Skeletal muscle cell (primary cell): ENCODE measurements at regions not wholly inside any gene's neighbourhood (a gene's known extent, or its start where the extent isn't known, plus 50 kb on each side); places are given as distances from the start of the nearest gene placed in this dataset.
A peak's percentile ranks its signal among the peaks of the same experiment; 100 is the strongest.
"Not testable (repeated sequence)": the region's sequence is repeated elsewhere in the genome, so short reads cannot be mapped to it uniquely, and the experiment has no call there.

ENCODE experiments used
- DNase-seq: peaks from one replicate; pipeline ENCODE4 v3.0.0-alpha.2; 2010; ENCODE audit warnings: low read depth
- H3K4me3 ChIP-seq: 2 replicates; pipeline ENCODE4 v1.5.1; 2011; ENCODE audit warnings: low read depth, mild to moderate bottlenecking, control low read depth, low read length, moderate library complexity

DNA sequence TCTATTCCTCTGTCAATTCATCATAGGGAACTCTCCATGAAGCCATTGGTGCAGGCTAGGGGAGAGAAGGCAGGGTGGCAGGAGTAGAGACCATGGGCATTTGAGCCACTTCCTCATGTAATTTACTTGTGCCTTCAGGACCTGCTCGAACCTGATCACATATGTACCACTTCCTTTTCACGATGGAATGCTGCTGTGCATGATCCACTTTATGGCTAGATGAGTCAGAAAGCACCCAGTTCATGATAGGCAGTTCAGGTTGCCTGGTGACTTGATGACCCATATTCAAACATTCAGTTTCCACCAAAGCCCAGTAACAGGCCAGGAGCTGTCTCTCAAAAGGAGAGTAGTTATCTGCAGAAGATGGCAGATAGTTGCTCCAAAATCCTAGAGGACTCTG lies 166.0 kb downstream of the EVA1A start:
- H3K4me3 ChIP-seq, DNase-seq: not testable (repeated sequence)

DNA sequence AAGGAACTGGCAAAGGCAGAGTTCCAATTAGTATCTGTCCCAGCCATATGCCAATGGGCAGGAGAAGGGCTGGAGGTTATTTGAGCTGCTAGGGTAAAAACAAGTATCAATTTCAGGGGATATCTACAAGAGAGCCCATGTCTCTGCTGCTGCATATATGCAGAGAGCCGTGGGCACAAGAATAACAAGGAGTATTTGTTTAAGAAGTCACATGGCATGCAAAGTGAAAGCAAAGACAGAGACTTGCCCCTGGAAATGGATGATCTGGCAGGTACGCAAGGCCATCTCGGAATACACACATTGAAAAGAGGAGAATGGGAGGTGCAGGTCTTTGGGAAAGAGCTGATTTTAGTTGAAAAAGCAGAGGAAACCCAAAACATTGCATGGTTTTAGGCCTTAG lies 170.6 kb downstream of the EVA1A start:
- DNase-seq: no peak
- no peak overlapping the region for H3K4me3 ChIP-seq

DNA sequence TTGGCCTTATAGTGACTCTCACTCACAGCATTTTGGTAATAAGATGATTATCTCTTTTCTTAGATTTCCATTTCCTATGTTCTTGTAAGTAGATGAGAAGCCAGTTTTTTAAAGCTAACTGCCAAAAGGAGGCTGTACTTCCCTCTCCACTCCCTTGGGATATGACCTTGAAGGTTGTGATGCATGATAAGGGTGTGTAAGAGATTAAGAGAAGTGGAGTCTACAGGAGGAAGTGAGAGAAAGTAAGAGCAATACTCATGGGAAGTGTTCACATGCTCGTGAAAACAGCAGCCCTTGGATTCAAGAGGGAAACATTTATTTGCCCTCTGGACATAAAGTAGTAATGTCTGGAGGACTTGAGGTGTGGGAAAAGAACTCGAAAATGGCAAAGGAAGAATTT lies 171.5 kb downstream of the EVA1A start:
- DNase-seq: no peak
- H3K4me3 ChIP-seq: no peak overlapping the region

DNA sequence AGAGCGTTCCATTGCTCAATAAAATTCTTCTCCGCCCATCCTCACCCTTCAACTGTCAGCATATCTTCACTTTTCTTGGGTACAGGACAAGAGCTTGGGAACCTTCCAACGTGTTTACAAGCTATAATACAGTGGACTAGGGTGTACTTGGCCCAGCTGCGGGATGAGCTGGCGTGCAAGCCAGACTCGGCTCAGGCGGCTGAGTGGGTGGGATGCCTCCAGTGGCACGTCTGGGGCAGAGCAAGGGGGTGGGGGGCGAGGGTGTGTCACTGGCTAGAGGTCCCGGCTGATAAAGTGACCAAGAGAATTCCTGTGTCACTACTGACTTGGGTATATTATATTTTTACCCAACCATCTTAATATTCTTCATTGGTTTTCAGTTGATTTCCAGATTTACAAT lies 179.7 kb downstream of the EVA1A start:
- no peak for DNase-seq
- no peak overlapping the region for H3K4me3 ChIP-seq

DNA sequence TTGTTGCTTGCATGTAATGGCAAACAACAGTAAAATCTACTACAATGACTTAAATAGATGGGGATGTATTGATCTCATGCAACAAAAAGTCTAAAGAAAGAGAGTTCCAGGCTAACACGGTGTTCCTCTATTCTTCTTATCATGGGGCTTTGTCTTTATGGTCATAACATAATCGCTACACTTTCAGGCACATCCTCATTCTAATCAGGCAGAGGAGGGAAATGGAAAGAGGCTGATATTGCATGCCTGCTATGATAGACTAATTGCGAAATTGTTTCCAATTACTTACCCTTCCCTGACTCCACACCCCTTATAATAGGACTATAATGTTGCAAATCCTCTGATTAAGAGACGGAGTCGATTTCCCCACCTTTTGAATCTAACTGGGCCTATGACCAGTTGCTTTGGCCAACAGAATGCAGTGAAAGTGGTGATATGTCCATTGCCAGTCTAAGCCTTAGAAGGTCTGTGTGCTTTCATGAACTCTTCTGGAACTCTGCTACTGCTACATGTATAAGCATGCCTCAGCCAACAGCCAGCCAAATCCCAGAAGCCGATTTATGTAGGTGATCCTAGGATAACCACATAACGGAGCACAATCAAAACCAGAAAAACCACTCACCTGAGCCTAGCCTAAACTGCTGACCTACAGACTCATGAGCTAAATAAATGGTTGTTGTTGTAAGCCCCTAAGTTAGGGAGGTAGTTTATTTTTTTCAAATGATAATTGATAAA lies 180.3 kb upstream of the TACR1 start:
- DNase-seq: no peak
- H3K4me3 ChIP-seq: no peak overlapping the region

DNA sequence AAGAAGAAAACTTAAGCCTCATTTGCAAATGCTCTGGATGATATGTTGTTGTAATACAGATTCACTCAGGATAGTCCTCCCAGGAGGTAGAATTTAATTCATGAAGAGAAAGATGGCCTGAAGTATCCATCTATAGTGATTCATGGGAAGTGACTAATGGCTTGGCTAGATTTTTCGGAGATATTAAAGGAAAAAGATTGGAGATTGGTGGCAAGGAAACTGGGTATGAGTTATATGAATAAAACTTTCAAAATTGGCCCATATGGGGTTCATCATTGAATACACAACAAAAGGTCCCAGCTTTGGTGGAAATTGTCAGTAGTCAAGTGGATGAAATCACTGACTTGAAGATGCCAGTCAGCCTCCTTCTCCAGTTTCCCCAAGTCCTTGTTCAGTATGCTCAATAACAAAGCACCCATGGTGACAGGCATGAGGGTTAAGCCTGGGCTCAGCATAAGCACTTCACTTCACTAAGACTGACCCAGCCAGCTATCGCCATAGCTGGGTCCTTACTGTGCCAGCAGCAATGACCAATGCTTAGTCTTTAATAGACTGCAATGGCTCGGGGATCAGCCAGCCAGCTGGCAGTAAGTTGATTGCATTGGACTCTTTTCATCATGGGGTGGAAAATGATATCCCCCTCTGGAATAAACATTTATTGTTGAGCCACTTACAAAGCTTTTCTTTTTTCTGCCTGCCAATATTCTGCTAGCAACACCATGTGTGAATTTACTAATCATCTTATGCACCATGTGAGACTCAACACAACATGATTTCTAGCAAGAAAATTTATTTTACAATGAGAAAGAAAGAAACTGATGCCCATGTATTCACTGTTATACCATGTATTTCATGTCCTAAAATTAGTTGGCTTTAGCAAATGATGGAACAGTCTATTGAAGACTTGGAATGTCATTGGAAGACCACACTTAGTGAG lies 176.6 kb upstream of the TACR1 start:
- DNase-seq: no peak
- no peak overlapping the region for H3K4me3 ChIP-seq

DNA sequence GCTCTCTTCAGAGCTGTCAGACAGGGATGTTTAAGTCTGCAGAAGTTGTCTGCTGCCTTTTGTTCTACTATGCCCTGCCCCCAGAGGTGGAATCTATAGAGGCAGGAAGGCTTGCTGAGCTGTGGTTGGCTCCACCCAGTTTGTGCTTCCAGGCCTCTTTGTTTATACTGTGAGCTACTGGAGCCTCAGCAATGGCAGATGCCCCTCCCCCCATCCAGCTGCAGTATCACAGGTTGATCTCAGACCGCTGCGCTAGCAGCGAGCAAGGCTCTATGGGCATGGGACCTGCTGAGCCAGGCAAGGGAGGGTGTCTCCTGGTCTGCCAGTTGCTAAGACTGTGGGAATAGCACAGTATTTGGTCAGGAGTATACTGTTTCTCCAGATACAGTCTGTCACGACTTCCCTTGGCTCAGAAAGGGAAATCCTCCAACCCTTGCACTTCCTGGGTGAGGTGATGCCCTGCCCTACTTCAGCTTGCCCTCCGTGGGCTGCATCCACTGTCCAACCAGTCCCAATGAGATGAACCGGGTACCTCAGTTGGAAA lies 175.2 kb upstream of the TACR1 start:
- H3K4me3 ChIP-seq, DNase-seq: not testable (repeated sequence)

DNA sequence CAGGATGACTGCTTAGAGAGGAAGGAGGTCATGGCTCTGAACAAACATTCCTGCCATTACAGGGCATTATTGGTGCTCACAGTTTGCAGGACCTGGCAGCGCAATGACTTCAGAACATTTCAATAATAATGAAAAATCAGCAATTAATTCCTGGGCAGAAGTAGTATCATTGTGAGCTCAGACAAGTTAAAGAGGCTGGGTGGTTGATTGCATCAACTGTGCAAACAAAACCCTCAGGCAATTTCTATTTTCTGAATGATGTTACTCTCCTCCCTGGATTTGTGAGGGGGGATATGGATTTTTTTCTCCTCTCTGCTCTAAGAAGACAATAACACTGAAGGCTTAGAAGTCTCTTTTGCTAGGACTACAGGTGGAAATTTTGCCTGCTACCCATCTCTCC lies 168.1 kb upstream of the TACR1 start:
- no peak for DNase-seq
- no peak overlapping the region for H3K4me3 ChIP-seq

DNA sequence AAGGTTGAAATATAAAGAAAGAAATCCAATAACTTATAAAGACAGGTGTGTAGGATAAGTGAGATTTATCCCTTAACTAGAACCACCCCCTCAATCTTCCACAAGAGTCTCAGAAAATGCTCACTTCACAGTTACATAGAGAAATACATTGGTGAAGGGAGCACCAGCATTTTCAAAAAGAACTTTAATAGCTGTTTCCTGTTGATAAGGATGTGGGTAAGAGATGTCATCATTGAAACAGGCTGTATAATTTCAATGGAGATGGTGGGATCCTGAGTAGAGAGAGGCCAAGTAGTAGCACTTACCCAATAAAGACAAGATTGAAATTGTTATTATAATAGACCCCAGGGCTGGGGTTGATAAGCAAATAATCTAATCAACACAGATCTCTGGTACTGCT lies 162.2 kb upstream of the TACR1 start:
- DNase-seq: no peak
- no peak overlapping the region for H3K4me3 ChIP-seq

DNA sequence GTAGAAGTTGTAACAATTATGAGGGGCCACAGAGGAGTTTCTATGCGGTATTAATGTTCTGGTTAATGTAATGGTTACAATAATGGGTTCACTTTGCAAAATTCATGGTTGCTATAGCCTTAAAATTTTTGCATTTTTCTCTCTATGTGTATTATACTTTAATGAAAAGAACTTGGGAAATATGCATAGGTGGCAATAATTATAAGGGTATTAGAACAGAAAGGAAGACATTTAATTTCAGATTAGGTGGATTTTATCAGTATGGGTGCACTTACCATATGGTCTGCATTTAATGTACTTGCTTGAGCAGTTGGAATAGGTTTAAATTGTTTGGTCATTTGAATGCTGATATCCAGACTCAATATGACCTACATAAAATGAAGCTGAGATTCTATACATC lies 161.6 kb upstream of the TACR1 start:
- no peak for DNase-seq
- no peak overlapping the region for H3K4me3 ChIP-seq

DNA sequence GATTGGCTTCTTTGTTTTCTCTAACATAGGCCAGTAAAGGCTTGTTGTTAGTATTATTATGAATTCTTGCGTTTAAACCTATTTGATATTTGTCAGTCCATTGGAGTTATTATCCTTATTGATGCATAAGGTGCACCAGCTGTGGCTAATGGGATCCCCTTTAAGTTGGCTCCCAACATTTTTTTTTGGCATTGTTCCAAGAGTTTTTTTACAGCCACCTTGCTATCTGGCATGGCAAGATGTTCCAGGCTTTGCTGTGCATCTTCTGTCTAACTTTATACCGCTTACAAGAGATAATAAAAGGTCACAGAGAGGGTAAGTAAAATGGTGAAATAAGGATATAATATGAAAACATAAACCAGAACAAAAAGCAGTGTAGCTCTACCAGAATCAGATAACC lies 157.5 kb upstream of the TACR1 start:
- H3K4me3 ChIP-seq: no peak overlapping the region
- DNase-seq: no peak

DNA sequence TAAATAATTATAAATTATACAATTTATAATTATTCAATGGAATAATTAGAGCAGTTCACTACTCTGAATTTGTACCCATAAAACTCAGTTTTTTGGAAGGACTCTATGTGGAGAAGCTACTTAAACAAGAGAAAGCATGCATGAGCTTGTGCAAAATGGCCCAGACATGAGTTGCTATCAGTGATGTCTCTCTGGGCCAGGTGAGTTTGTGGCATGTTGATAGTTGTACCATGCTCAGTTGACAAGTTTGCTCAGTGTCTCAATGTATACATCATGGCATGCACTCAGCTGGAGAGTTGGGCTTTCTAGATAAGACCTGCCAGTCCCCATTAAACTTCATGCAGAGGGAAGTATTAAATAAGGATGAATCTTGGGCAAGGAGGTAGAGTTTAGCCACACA lies 153.8 kb upstream of the TACR1 start:
- H3K4me3 ChIP-seq: no peak overlapping the region
- DNase-seq: no peak

DNA sequence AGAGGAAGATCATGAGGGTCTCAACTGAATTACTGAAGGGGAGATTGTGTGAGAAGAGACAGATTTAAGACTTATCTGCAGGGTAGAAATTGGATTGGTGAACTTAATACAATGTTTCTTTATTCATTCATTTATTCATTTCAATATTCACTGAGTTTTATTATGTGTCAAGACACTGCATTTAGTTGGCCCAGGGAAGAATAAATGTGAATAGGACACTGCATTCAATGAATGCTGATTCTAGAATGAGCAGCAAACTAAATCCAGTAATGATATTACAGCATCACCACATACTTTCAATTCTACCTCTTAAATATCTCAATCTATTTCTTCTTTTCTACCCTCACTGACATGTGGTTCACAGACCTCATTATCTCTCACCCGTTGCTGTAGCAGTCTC lies 149.0 kb upstream of the TACR1 start:
- no peak for DNase-seq
- no peak overlapping the region for H3K4me3 ChIP-seq

DNA sequence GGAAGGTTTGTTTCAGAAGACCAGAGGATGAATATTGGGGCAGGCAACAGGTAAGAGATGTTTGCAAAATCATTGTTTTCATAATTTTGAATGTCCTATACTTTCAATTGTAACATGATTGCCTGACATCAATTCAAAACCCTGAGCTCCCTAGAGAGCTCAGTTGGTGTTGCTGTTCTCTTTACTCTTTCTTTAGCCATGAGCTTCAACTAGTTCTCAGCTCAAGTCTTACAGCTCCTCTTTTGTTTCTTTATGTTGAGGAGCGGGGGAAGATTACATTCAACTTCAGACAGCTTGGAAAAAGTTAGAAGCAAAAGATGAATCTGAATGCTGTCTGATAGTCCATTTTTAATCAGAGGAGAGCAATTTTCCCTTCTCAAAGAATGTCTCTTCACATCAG lies 144.8 kb upstream of the TACR1 start:
- DNase-seq: no peak
- no peak overlapping the region for H3K4me3 ChIP-seq

DNA sequence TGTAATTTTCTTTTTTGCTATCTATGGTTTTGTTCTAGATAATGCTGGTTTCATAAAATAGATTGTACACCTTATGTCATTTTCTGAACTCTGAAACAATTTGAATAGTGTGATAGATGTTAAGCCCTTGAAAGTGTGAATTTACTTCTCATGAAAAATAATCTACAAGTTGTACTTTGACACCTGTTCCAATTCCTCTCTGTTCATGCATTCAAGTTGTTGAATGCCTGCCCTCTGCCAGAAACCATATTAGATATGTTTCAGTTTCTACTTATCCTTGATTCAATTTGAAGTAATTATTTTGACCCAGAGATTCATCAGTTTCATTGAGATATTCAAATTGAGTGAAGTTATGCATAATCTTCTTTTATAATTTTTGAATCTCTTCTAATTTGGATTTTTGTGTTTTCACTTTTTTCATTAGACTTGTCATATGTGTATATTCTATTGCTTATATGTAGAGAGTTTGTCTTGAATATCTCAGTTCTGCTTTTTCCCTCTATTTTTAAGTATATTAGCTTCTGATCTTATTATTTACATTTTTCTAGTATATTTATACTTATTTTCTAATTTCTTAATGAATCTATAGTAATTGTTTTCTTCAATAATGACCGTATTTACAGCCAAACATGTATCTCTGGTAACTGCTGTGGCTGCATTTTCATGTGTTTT lies 143.3 kb upstream of the TACR1 start:
- no peak for DNase-seq
- no peak overlapping the region for H3K4me3 ChIP-seq

DNA sequence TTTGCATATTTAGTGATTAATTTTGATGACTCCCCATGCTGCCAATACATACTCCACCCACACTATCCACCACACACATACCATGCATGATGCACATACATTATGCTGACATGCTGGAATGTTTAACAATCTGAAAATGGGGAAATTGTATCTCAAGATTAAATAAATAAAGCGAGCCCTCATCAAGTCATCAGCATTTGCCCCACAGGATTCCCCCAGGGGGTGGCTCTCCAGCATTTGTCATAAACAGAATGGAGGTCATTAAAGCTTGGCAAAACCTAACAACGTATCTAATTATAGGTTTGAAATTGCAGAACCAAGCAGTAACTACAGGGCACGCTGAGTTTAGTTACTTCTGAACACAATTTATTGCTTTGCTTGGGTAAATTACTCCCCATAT lies 141.2 kb upstream of the TACR1 start:
- DNase-seq: peak; percentile 25

DNA sequence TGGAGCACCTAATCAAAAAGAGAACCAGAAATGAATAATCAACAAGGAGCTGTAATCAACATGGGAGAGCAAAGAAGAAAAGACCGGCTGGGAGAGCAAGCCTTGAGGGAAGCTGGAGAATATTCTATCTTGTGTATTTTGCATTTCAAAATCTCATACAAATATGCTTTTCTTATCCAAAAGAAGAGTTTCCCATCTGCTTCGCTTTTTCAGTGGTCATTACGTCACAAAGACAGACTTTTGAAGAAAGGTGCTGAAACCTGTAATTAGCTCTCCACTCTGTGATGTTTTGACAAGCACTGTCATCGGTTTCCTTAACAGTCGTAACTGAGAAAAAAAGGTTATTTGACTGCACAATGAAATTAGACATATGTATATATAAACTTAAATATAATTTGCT lies 139.1 kb upstream of the TACR1 start:
- DNase-seq: no peak

More for the DNA sequence above, 141.2 kb upstream of the TACR1 start:
- H3K4me3 ChIP-seq: no peak overlapping the region

DNA sequence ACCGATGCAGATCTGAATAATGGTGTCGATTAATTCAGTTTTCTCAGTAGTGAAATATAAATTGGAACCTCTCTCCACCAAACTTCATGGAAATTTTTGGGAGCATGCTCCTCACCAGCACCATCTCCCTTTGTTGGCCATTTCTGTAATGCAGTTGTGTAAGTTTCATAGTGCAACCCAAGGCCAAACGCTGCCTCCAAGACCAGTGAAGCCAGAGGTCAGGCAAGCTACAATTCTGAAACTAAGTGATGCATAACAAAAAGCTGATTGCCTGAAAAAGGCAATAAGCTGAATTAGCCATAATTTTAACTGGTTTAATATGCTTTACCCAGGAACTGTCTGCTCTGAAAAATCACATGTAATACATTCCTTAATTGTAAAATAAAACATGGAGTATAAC lies 138.3 kb upstream of the TACR1 start:
- no peak overlapping the region for H3K4me3 ChIP-seq
- DNase-seq: no peak

More for the DNA sequence above, 139.1 kb upstream of the TACR1 start:
- H3K4me3 ChIP-seq: no peak overlapping the region

DNA sequence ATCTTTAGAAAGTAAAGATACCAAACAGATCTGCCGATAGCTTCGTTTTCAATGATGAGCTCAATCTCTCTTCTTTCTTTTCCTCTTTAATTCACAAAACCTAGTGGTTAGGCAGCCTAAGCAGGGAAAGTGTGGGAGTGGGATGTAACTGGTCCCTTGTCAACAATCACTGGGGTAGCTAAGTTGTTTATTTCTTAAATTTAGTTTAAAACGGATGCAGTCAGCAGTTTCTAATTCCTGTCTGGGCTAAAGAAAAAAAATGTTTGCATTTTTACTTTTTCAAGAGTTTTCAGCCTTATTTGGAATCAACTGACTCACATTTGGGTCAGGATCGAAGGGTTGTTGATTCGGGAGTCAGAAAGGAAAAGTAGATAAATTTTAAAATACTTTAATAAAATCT lies 137.7 kb upstream of the TACR1 start:
- no peak overlapping the region for H3K4me3 ChIP-seq
- no peak for DNase-seq

DNA sequence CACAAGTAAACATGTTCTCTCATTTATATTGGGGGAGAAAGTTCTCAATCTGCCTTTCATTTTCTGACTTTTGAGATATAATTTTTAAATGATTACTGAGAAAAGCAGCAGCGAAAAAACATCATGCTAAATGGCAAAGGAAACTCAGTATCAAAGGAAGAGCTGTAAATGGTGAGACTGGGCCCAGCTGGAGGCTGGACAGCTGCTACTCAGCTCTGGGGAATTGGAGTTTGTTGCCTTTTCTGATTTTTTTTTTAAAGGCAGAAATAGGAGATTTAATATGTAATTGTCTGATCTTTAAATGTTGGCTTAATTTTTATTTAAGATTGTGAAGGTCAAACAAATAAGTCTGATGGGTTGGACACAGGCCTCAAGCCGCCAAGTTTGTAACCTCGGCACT lies 137.1 kb upstream of the TACR1 start:
- H3K4me3 ChIP-seq: no peak overlapping the region
- DNase-seq: no peak
